GM12878 (cell line): ENCODE measurements at regions not wholly inside any gene's neighbourhood (a gene's known extent, or its start where the extent isn't known, plus 50 kb on each side); places are given as distances from the start of the nearest gene placed in this dataset.

Experiments
- NFYB ChIP-seq: IDR thresholded peaks from 2 replicates; pipeline ENCODE4 v1.6.1; 2011; ENCODE audit warnings: low read depth, mild to moderate bottlenecking, low read length, improper control_type of control experiment, moderate library complexity; ENCODE audit not compliant: insufficient read depth
- PKNOX1 ChIP-seq: fragments of 450-650 bp; IDR thresholded peaks from 2 replicates; pipeline ENCODE4 v1.6.1; 2016; ENCODE audit warnings: mild to moderate bottlenecking
- TF ChIP-seq, protein P1 (sequence below), 3 experiments: IDR thresholded peaks in 2 of 3; conservative IDR thresholded peaks in 1 of 3; 2 replicates each; pipeline ENCODE4 v1.5.1; 2011; ENCODE audit warnings: low read depth in 3 of 3, low read length in 3 of 3, mild to moderate bottlenecking in 3 of 3, control low read depth in 2 of 3, moderate library complexity in 2 of 3, inconsistent platforms in 1 of 3, mixed read lengths in 1 of 3; ENCODE audit not compliant: control insufficient read depth in 2 of 3, insufficient read depth in 1 of 3; ENCODE audit errors: extremely low read depth in 1 of 3

GRCh38 chr5:106827061-106827460 lies 843.7 kb downstream of the EFNA5 start:
- TF ChIP-seq NFYB (no peak), PKNOX1 (no peak)
- TF ChIP-seq, protein P1, sequence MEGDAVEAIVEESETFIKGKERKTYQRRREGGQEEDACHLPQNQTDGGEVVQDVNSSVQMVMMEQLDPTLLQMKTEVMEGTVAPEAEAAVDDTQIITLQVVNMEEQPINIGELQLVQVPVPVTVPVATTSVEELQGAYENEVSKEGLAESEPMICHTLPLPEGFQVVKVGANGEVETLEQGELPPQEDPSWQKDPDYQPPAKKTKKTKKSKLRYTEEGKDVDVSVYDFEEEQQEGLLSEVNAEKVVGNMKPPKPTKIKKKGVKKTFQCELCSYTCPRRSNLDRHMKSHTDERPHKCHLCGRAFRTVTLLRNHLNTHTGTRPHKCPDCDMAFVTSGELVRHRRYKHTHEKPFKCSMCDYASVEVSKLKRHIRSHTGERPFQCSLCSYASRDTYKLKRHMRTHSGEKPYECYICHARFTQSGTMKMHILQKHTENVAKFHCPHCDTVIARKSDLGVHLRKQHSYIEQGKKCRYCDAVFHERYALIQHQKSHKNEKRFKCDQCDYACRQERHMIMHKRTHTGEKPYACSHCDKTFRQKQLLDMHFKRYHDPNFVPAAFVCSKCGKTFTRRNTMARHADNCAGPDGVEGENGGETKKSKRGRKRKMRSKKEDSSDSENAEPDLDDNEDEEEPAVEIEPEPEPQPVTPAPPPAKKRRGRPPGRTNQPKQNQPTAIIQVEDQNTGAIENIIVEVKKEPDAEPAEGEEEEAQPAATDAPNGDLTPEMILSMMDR (IDR thresholded peaks at IDR 0.05 in 2 of 3, conservative IDR thresholded peaks at IDR 0.05 in 1 of 3; ENCODE audit: control insufficient read depth in 2 of 3, extremely low read depth in 1 of 3, insufficient read depth in 1 of 3, low read depth in 3 of 3, low read length in 3 of 3): no peak
